NCI-H2107 (cell line): ENCODE measurements at regions not wholly inside any gene's neighbourhood (a gene's known extent, or its start where the extent isn't known, plus 50 kb on each side); places are given as distances from the start of the nearest gene placed in this dataset.

ENCODE experiments used
- DNase-seq: peaks from one replicate; lab custom pipeline; 2025; lab: John Stamatoyannopoulos, UW

- no peak for DNase-seq
These were observed 208.7 kb downstream of the MED10 start for GRCh38 chr5:6169660-6170059.

- no peak for DNase-seq
These were observed 211.5 kb downstream of the MED10 start for GRCh38 chr5:6166698-6167394.

GRCh38 chr5:6163913-6164312 is 214.4 kb downstream of the MED10 start:
- DNase-seq, result no peak

DNA sequence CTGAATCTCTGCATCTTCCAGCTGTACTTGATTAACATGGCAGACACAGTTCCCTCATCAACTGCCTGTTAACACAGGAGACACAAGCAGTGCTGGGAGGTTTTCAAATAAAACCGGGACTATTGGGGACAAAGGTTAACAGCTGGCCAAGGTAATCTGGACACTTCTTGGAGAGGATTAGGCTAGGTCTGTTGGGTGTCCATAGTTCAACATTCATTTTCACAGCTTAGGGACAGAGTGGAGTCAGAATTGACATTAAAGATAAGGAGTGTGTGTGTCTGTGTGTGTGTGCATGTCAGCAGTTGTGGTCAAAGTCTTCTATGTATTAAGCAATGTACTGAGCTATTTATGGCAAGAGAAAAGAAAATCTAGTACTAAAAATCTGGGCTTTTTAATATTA is 216.2 kb downstream of the MED10 start:
- DNase-seq, result no peak

GRCh38 chr5:6161257-6161656 is 217.1 kb downstream of the MED10 start:
- DNase-seq, result no peak

GRCh38 chr5:6159832-6160430 is 218.4 kb downstream of the MED10 start:
- DNase-seq, result no peak

- DNase-seq, result peak; percentile 60
These were observed 219.1 kb downstream of the MED10 start for GRCh38 chr5:6158974-6159831.

- DNase-seq, result no peak
These were observed 224.1 kb downstream of the MED10 start for GRCh38 chr5:6154216-6154615.

DNA sequence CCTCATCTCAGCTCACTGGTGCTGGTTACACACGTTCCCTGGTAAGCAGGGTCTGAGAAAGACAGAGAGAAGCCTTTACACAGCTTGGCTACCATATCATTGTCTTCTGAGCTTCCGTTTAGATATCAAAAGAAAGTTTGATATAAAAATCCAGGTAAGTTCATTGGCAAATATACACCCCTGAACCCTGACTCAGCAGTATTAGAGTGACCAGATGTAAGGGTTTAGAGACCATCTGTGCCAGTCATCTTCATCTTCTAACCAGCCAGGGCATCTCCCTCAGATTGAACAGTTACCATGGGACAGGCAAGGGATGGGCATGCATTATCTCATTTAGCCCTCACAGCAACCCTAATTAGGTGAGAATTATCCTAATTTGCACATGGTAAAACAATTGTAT is 232.1 kb downstream of the MED10 start:
- DNase-seq, result no peak

GRCh38 chr5:6145616-6146237 is 232.6 kb downstream of the MED10 start:
- no peak for DNase-seq

- no peak for DNase-seq
These were observed 234.8 kb downstream of the MED10 start for GRCh38 chr5:6143523-6143922.

GRCh38 chr5:6142353-6142752 is 236.0 kb downstream of the MED10 start:
- no peak for DNase-seq

DNA sequence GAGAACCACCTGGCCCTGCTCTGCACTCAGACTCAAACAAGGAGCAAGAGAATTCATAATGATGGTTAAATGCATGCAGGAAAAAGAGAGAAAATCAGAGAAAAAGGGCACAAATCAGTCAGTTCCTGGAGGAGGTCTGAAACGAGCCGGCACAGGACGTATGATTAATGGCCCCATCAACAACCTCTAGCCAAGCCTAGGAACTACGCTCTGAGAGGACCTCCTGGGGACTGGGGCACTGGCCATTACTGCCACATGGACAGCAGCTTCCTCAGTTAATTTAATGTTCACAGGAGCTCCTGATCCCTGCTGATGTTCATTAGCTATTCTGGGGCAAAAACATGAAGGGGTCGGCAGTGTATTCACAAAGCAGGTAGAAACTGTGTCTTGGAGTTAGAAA is 238.1 kb downstream of the MED10 start:
- no peak for DNase-seq

GRCh38 chr5:6135977-6136376 is 242.4 kb downstream of the MED10 start:
- peak; percentile 81 for DNase-seq

DNA sequence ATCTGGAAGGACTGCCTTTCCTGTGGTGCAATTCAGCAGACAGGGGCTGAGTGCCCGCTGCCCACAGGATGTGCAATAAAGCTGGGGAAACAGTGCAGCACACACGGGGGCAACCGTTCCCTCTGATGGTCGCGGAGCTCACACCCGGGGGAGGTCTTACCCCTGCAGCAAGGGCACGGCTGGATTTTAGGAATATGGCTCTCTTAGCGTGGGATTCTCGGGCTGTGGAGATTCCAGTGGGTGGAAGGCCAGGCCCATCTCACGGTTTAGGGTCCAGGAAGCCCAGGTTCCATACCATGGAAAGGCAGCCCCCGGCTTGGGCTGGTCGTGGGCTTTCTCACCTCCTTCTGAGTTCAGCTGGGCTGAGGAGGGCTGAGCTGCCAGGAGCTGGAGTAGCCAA is 244.1 kb downstream of the MED10 start:
- no peak for DNase-seq

DNA sequence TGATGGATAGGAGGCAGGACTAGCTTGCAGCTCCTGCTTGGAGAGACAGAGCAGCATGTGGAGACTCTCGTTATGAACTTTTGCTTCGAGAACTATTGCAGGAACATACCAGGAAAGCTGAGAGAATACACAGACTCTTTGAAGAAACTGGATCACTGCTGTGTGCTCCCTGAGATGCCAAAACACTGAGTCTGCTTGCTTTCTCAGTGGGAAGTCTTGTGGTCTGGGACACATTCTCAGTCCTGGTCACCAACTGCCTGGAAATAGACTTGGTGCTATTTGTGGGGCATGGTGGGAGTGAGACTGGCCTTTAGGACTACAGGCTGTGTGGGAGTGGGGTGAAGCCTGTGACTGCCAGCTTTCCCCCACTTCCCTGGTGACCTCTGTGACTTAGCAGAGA is 252.6 kb downstream of the MED10 start:
- no peak for DNase-seq

DNA sequence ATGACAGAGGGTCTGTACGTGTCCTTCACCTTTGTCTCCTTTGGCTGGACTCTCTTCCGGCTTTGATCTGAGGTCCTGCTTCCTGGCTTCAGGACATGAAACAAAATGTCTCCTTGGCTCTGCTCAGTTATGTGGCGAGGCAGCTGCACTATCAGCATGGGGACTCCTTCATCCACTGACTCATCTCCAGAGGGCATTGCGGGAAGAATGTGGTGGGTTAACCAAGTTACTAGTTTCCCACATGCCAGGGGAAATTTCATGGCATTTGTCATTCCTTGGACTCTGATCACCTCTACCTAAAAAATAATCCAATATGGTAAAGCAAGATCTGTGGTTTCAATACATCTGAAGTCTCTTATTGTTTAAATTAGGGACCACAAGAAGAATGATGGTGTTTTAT is 259.7 kb downstream of the MED10 start:
- DNase-seq, result no peak

- DNase-seq, result no peak
These were observed 261.1 kb downstream of the MED10 start for GRCh38 chr5:6117212-6117611.

DNA sequence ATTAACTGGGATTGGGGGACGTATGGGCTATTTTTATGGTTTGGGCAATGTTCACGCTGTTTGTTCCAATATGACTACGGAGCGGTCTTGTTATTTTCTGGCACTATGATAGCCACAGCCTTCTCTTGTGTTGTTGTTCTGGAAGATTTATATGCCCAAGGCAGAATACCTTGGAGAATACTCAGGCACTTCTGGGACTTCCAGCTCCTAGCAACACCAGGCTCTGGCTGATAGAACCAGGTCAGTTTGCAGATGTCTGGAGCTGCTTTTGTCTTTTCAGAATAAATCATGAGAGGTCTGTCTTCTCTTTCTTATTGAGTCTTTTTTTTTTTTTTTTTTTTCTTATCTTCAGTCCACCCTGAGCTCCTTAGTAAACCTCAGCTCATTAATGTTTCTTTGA is 262.5 kb downstream of the MED10 start:
- DNase-seq, result no peak

GRCh38 chr5:6112538-6112937 is 265.8 kb downstream of the MED10 start:
- no peak for DNase-seq

DNA sequence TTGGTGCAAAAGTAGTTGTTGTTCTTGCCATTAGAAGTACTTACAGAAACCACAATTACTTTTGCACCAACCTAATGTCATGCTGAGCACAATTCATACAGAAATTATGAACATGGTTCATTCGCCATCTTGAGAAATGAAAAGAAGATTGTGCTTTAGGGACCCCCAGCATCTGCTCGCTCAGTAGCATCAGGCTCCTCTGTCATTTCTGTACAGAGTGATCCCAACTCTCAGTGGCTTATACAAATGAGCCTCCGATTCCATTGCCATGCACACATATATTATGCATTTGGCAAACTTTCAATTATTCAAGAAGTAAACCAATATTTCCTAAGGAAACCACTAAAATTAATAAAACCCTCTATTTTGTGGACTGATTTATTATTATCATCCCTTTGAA is 266.2 kb downstream of the MED10 start:
- DNase-seq, result no peak

GRCh38 chr5:6111131-6111530 is 267.2 kb downstream of the MED10 start:
- no peak for DNase-seq
